ENCODE measurements at regions not wholly inside any gene's neighbourhood (a gene's known extent, or its start where the extent isn't known, plus 50 kb on each side); places are given as distances from the start of the nearest gene placed in this dataset.

- no peak for DNase-seq
These were observed 166.6 kb downstream of the KLF12 start for GRCh38 chr13:73967397-73968165.

DNA sequence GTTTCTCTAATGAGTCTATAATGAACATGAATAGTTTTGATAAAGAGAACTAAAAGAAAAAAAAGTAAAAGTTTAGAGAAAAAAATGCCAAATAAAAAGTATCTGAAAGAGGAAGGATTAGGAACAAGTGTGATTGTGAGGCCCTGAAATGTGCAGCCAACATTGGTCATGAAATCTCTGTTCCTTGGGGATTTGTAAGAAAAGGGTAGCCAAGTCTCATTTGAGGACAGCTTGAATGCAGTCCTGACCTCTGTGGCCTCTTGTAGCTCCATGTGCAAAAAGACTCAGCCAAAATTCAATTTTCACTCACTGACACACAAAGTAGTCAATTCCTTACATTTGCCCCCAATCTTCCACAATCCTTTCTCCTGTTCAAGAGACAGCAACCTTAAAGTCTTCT lies 167.9 kb downstream of the KLF12 start:
- peak; percentile 36 for DNase-seq

DNA sequence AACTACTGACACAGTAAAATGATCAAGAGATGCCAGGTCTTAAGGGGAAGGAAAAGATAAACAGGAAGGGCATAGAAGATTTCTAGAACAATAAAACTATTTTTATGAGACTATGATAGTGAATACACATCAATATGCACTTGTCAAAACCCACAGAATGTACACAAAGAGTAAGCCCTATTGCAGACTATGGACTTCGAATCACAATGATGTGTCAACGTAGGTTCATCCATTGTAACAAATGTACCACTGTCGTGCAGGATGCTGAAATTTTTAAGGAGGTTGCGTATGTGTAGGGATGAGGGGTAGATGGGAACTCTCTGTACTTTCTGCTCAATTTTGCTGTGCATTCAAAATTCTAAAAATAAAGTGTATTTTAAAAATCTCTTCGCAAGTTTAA lies 171.9 kb downstream of the KLF12 start:
- DNase-seq: no peak

- DNase-seq: no peak
These were observed 173.0 kb downstream of the KLF12 start for GRCh38 chr13:73961181-73961580.

DNA sequence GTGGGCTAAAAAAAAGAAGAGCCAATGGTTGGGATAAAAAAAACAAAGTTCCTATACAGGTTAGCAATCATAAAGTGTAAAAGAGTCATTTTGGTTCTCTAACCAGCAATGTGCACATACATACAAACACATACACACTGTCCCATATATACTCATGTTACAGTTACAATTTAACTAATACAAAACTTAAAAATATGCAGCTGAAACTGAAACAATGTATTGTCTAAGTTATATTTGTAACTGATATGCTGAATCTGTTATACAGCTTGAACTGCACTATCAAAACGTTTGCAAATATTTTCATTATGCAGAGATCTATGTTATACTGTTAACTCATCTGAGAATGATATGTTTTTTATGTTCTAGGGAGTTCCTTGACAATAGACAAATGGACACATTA lies 173.7 kb downstream of the KLF12 start:
- DNase-seq: no peak

DNA sequence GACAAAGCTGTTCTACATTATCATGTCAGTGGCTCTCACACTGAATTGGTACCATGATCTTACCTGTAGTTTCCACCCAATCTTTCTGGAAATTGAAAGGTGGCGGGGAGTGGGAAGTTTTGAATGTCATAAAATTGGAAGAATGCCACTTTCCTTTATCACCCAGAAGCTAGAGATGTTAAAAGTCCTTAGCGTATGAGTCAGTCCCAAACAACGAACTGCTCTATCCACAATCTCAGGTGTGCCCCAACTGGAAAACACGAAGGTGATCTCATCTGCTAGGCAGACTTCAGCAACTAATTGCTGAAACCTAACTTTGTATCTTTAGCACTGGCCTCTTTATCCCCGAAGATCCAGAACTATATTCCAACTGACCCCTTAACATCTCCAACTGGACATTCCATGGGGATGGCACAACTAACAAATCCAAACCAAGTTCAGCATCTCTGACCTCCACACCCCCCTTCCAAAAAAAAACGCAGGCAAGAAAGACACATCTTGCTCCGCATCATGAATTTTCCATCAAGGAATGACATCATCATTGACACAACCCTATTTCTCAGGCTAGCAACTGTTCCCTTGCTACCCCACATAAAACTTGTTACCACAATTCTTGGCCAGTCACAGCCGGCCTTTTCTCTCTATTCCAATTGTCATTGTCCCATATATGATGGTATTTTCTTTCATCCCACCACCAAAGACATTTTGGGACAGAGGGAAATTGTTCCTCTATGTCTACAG lies 175.4 kb downstream of the KLF12 start:
- no peak for DNase-seq

DNA sequence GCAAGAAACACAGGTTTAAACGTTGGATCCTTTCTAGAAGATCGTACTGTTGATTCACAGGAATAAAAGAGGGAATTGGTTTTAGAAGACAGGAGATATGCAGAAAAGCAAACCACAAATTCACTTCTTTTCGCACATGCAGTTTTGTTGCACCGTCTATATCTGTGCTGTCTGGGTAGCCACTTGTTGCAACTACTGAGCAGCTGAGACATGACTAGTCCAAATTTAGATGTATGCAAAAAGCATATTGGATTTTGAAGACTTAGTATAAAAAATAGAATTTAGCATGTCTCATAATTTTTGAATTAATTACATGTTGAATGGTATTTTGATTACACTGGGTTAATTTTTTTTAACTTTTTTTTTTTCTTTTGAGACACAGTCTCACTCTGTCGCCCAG lies 176.3 kb downstream of the KLF12 start:
- DNase-seq: no peak

DNA sequence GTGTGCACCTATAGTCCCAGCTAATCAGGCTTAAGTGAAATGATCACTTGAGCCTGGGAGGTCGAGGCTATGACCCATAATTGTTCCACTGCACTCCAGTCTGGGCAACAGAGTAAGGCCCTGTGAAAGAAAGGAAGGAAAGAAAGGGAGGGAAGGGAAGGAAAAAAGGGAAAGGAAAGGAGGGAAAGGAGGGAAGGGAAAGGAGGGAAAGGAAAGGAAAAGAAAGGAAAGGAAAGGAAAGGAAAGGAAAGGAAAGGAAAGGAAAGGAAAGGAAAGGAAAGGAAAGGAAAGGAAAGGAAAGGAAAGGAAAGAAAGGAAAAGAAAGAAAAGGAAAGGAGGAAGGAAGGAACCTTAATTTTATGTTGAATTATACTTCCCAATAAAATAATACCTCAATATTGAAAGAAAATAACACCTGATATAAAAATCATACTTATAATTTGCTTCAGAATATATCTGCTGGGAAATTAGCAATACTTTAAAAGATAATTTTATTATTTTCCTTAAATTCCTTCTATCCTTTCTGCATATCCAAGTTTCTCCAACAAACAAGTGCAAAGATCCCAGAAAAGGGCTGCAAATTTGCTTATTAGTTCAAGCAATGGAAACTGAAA lies 177.3 kb downstream of the KLF12 start:
- no peak for DNase-seq

DNA sequence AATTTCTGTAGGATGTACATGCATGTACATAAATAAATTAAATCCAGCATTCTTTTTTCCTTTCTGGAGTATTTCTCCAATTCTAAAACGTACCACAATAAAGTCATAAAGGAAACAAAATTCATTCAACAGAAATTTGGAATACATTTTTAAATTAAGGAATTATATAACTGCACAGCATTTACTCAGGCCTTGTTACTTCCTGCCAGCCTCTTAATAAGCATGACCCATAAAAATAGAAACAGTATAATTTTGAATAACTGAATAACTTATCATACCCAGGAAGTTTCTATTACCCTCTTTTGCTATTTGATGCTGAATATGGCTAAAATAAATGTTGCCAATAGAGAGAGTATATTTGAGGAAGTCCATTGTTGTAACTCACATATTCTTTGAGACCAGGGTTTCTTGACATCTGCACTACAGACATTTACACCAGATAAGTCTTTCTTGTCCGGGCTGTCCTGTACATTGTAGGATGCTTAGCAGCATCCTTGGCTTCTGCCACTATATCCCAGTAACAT lies 178.2 kb downstream of the KLF12 start:
- DNase-seq: no peak

- no peak for DNase-seq
These were observed 179.4 kb downstream of the KLF12 start for GRCh38 chr13:73954808-73955207.

DNA sequence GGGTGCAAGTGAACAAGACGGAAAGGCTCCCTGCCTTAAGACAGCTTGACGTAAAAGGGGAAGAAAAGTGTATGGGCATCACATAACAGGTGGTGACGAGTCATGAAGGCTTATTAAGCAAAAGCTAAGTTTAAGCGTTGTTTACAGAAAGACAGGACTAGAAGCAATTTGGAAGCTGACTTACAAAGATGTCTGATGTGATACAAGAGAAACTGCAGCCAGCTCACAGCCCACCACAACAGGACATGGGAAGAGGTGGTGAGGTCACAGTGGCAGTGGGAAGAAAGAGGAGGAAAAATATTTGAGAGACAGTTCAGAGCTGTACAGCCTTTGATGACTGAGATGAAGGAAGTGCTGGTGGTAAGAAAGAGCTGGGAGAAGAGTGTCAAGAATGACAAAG lies 181.6 kb downstream of the KLF12 start:
- DNase-seq: no peak

- no peak for DNase-seq
These were observed 185.2 kb downstream of the KLF12 start for GRCh38 chr13:73948848-73949529.

- DNase-seq: no peak
These were observed 188.3 kb downstream of the KLF12 start for GRCh38 chr13:73945871-73946270.

- DNase-seq: no peak
These were observed 188.8 kb downstream of the KLF12 start for GRCh38 chr13:73945382-73945781.

GRCh38 chr13:73943965-73944233 lies 190.3 kb downstream of the KLF12 start:
- no peak for DNase-seq

GRCh38 chr13:73943137-73943964 lies 190.9 kb downstream of the KLF12 start:
- no peak for DNase-seq

GRCh38 chr13:73941752-73942151 lies 192.5 kb downstream of the KLF12 start:
- no peak for DNase-seq

GRCh38 chr13:73940098-73940497 lies 194.1 kb downstream of the KLF12 start:
- DNase-seq: no peak

- DNase-seq: no peak
These were observed 194.6 kb downstream of the KLF12 start for GRCh38 chr13:73939603-73940002.

DNA sequence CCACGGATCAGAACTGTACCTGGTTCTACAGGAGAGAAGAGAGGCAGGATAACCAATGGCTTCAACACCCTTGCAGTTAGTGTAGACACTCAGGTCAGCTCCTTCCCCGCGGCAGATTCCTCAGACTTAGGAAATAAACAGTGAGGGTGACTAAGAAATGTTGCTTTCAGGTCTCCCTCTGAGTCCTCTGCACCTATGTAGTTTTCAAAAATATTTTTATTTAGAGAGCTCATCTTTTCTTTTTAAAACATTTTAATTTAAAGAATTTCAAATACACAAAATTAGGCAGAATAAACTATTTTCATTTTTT lies 195.2 kb downstream of the KLF12 start:
- DNase-seq: no peak

- DNase-seq: no peak
These were observed 195.7 kb downstream of the KLF12 start for GRCh38 chr13:73938372-73939070.

All from muscle of arm (tissue), 1 donor.